B cell (primary cell): ENCODE measurements at regions not wholly inside any gene's neighbourhood (a gene's known extent, or its start where the extent isn't known, plus 50 kb on each side); places are given as distances from the start of the nearest gene placed in this dataset.

Experiments
- ATAC-seq: fragments of 200-7000 bp; cut with Tn5 transposase; one replicate; pipeline ENCODE4 v1.10.0; 2021; ENCODE audit warnings: low read depth, mild to moderate bottlenecking, moderate number of reproducible peaks, moderate library complexity
- CTCF ChIA-PET: fragments of 350-600 bp; sonication (Branson Sonifier 250); formaldehyde crosslinking; loops from one replicate; lab custom pipeline; 2021; ENCODE audit warnings: antibody characterized with exemption, inconsistent platforms; lab: Charles Lee
- POLR2A ChIA-PET: fragments of 350-600 bp; sonication (Branson Sonifier 250); formaldehyde crosslinking; loops from one replicate; lab custom pipeline; 2021; ENCODE audit warnings: antibody characterized with exemption; lab: Charles Lee
- DNase-seq: peaks from one replicate; pipeline ENCODE4 v3.0.0; 2013
- H2AFZ ChIP-seq: 2 replicates; pipeline ENCODE4 v1.6.1; 2012; ENCODE audit warnings: mild to moderate bottlenecking, low read depth, low read length; ENCODE audit not compliant: insufficient read depth, poor library complexity, severe bottlenecking
- H3K27ac ChIP-seq, 2 donors: 1 replicate in 1 of 2; 2 replicates in 1 of 2; pipeline ENCODE4 v1.5.1; 2012 to 2013; ENCODE audit warnings: low read length in 2 of 2, mild to moderate bottlenecking in 2 of 2, moderate library complexity in 1 of 2
- H3K27me3 ChIP-seq, 4 experiments: fragments of 200-600 bp in 1 of 4; sonication (generic) in 1 of 4; replicated peaks in 1 of 4; 1 replicate in 2 of 4; 2 replicates in 2 of 4; pipeline versions ENCODE4 v1.6.1 to v1.7.0; 2013 to 2016; ENCODE audit warnings: low read length in 3 of 4, mild to moderate bottlenecking in 2 of 4, mixed read lengths in 1 of 4, moderate library complexity in 1 of 4; ENCODE audit not compliant: insufficient read depth in 4 of 4, control insufficient read depth in 3 of 4; ENCODE audit errors: control extremely low read depth in 1 of 4
- H3K36me3 ChIP-seq, 2 experiments: replicated peaks in 1 of 2; 1 replicate in 1 of 2; 2 replicates in 1 of 2; pipeline versions ENCODE4 v1.6.1 to v1.7.1; 2013; ENCODE audit warnings: low read length in 1 of 2; ENCODE audit not compliant: insufficient read depth in 2 of 2, control insufficient read depth in 1 of 2; ENCODE audit errors: control extremely low read depth in 1 of 2, extremely low read depth in 1 of 2
- H3K4me1 ChIP-seq, 2 donors: fragments of 200-600 bp in 1 of 2; sonication (generic) in 1 of 2; 1 replicate in 1 of 2; 2 replicates in 1 of 2; pipeline versions ENCODE4 v1.5.1 to v1.6.1; 2013 to 2017; ENCODE audit warnings: low read length in 2 of 2; ENCODE audit not compliant: control insufficient read depth in 2 of 2, insufficient read depth in 2 of 2
- H3K4me2 ChIP-seq: replicated peaks from 2 replicates; pipeline ENCODE3; 2012; ENCODE audit warnings: mild to moderate bottlenecking, low read depth, low read length; ENCODE audit not compliant: poor library complexity, severe bottlenecking
- H3K4me3 ChIP-seq, 5 experiments: fragments of 200-600 bp in 1 of 5; sonication (generic) in 1 of 5; 1 replicate in 3 of 5; 2 replicates in 2 of 5; pipeline versions ENCODE4 v1.5.1 to v1.7.0; 2011 to 2016; ENCODE audit warnings: low read length in 4 of 5, mild to moderate bottlenecking in 4 of 5, low read depth in 2 of 5, control low read depth in 1 of 5, moderate library complexity in 1 of 5; ENCODE audit not compliant: insufficient read depth in 1 of 5; ENCODE audit errors: control extremely low read depth in 1 of 5, extremely low read depth in 1 of 5
- H3K79me2 ChIP-seq: fragments of 200-600 bp; sonication (generic); one replicate; pipeline ENCODE4 v1.6.0; 2016; ENCODE audit warnings: low read length; ENCODE audit not compliant: control insufficient read depth, insufficient read depth
- H3K9ac ChIP-seq: fragments of 200-600 bp; sonication (generic); 2 replicates; pipeline ENCODE4 v1.6.1; 2017; ENCODE audit warnings: mild to moderate bottlenecking, low read length, moderate library complexity
- H3K9me3 ChIP-seq, 3 donors: one replicate each; pipeline versions ENCODE4 v1.6.1 to v1.7.1; 2013; ENCODE audit warnings: low read length in 2 of 3; ENCODE audit not compliant: control insufficient read depth in 2 of 3, insufficient read depth in 1 of 3; ENCODE audit errors: control extremely low read depth in 1 of 3
- H4K20me1 ChIP-seq: 2 replicates; pipeline ENCODE4 v1.6.0; 2012; ENCODE audit warnings: mild to moderate bottlenecking, low read length; ENCODE audit not compliant: insufficient read depth, control insufficient read depth, poor library complexity, severe bottlenecking
- H3K27ac Mint-ChIP-seq: one replicate; pipeline ENCODE4 v1.8.0; 2021; ENCODE audit warnings: mixed read lengths
- H3K27me3 Mint-ChIP-seq: one replicate; pipeline ENCODE4 v1.8.0; 2021; ENCODE audit warnings: mixed read lengths
- H3K4me1 Mint-ChIP-seq: one replicate; pipeline ENCODE4 v1.8.0; 2021; ENCODE audit warnings: mixed read lengths
- H3K4me3 Mint-ChIP-seq: one replicate; pipeline ENCODE4 v1.8.0; 2021; ENCODE audit warnings: mixed read lengths
- H3K9me3 Mint-ChIP-seq: one replicate; pipeline ENCODE4 v1.8.0; 2022; ENCODE audit warnings: mixed read lengths; ENCODE audit not compliant: insufficient read depth
- EZH2 ChIP-seq: IDR thresholded peaks from 2 replicates; pipeline ENCODE4 v1.6.1; 2012; ENCODE audit warnings: borderline replicate concordance, low read depth, mild to moderate bottlenecking, moderate library complexity, low read length; ENCODE audit not compliant: insufficient read depth, poor library complexity, severe bottlenecking
- WGBS: methylation state at CpG from one replicate; pipeline ENCODE4 v1.1.5; 2013; ENCODE audit warnings: missing lambda C conversion rate; ENCODE audit not compliant: insufficient coverage; 5-methylcytosine and 5-hydroxymethylcytosine counted together
- intact Hi-C: fragments of 100-400 bp; cut with micrococcal nuclease; formaldehyde crosslinking; loops from one replicate; pipeline ENCODE4 v1.10.0; 2022
- TF ChIP-seq, protein P1 (sequence below): fragments of 200-600 bp; IDR thresholded peaks from one replicate; pipeline ENCODE4 v1.8.0; 2022; ENCODE audit warnings: antibody characterized with exemption, mild to moderate bottlenecking

DNA sequence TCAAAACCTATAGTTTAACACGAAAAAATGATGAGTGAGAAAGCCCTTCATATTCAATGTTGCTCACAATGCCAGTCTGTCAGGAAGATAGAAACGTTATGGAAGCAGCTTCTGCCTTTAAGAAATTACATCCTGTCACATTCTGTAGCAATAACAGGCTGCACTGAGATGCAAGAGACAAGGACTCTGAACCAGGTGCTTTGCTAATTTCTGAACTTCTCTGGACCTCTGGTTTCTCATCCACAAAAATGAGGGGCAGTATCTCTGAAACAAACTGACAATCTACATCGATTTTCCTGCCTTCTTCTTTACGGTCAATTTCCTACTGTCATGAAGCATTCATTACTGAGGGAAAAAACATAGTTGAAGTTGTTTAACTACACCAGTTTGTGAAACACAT lies 234.0 kb downstream of the SNX13 start:
- peaks cover 22% of the 10 kb centered on the region for H3K27me3 Mint-ChIP-seq
- Histone ChIP-seq H3K27me3 (no peaks in the 10 kb centered on the region), H3K4me3 (no peak overlapping the region), H3K27ac (no peak overlapping the region), H2AFZ (no peak overlapping the region), H3K79me2 (no peaks in the 10 kb centered on the region), H3K4me2 (no peak overlapping the region), H3K36me3 (no peaks in the 10 kb centered on the region), H4K20me1 (no peaks in the 10 kb centered on the region), H3K9ac (no peak overlapping the region), H3K9me3 (no peaks in the 10 kb centered on the region), H3K4me1 (no peaks in the 10 kb centered on the region)
- TF ChIP-seq, protein P1, sequence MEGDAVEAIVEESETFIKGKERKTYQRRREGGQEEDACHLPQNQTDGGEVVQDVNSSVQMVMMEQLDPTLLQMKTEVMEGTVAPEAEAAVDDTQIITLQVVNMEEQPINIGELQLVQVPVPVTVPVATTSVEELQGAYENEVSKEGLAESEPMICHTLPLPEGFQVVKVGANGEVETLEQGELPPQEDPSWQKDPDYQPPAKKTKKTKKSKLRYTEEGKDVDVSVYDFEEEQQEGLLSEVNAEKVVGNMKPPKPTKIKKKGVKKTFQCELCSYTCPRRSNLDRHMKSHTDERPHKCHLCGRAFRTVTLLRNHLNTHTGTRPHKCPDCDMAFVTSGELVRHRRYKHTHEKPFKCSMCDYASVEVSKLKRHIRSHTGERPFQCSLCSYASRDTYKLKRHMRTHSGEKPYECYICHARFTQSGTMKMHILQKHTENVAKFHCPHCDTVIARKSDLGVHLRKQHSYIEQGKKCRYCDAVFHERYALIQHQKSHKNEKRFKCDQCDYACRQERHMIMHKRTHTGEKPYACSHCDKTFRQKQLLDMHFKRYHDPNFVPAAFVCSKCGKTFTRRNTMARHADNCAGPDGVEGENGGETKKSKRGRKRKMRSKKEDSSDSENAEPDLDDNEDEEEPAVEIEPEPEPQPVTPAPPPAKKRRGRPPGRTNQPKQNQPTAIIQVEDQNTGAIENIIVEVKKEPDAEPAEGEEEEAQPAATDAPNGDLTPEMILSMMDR, result no peak
- TF ChIP-seq EZH2, result no peak
- CTCF ChIA-PET, result interaction anchor here (0.8 to 1.3 kb wide), 6 partner anchors 8 to 639 kb away, joined by 3 to 10 read pairs (median 3); no protein-coding TSS in a partner anchor
- ATAC-seq (no peak), DNase-seq (no peak)
- H3K27ac Mint-ChIP-seq, result no peak overlapping the region
- H3K4me3 Mint-ChIP-seq, result no peak overlapping the region
- peaks cover 1% of the 10 kb centered on the region for H3K9me3 Mint-ChIP-seq
- POLR2A ChIA-PET, result no interaction called here
- WGBS, result 63% methylated on average over 1 of the region's 4 CpGs
- intact Hi-C loops, result loop anchor here (1.0 kb wide), 1 partner anchor 639 kb away; no protein-coding TSS in a partner anchor
- H3K4me1 Mint-ChIP-seq, result no peaks in the 10 kb centered on the region

DNA sequence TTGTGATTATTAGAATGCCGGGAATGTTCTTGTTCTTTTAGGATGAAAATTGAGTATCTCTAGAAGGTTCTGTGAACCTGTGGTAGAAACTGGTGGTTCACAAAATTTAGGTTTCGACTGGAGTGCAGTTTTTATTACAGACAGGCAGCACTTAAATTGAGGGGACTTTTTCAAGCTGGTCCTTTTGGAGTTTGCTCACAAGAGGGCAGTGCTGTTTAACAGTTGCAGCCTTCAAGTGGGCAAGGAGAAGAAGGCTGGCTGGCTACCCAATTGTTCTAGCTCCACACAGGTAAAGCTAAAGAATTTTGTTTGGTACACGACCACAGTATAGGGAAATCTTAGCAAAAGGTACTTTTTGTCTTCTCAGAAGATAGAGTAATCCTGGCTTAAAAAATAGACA lies 233.6 kb downstream of the SNX13 start:
- Histone ChIP-seq H3K9ac (no peak overlapping the region), H3K4me1 (no peaks in the 10 kb centered on the region), H3K27ac (no peak overlapping the region), H3K27me3 (no peaks in the 10 kb centered on the region), H4K20me1 (no peaks in the 10 kb centered on the region), H3K36me3 (no peaks in the 10 kb centered on the region), H3K4me2 (no peak overlapping the region), H3K79me2 (no peaks in the 10 kb centered on the region), H3K9me3 (no peaks in the 10 kb centered on the region), H3K4me3 (no peak overlapping the region), H2AFZ (no peak overlapping the region)
- no peak for TF ChIP-seq EZH2
- TF ChIP-seq, protein P1, result peak; percentile 58
- Mint-ChIP-seq H3K4me1 (no peaks in the 10 kb centered on the region), H3K4me3 (no peak overlapping the region), H3K27me3 (peaks cover 21% of the 10 kb centered on the region), H3K9me3 (no peaks in the 10 kb centered on the region), H3K27ac (no peak overlapping the region)
- ChIA-PET CTCF (interaction anchor here (0.6 to 1.2 kb wide), 5 partner anchors 8 to 907 kb away, joined by 3 to 10 read pairs (median 3); no protein-coding TSS in a partner anchor), POLR2A (no interaction called here)
- intact Hi-C loops, result loop anchor here (1.0 kb wide), 1 partner anchor 639 kb away; no protein-coding TSS in a partner anchor
- peak; percentile 44 for DNase-seq
- no peak for ATAC-seq
- WGBS, result 18% methylated on average over 3 of the region's 3 CpGs
